GM21529 (cell line): ENCODE measurements at regions not wholly inside any gene's neighbourhood (a gene's known extent, or its start where the extent isn't known, plus 50 kb on each side); places are given as distances from the start of the nearest gene placed in this dataset.

Experiments
- ATAC-seq: cut with Tn5 transposase; IDR thresholded peaks from one replicate; pipeline ENCODE4 v1.9.1; 2021; ENCODE audit not compliant: unreplicated experiment

DNA sequence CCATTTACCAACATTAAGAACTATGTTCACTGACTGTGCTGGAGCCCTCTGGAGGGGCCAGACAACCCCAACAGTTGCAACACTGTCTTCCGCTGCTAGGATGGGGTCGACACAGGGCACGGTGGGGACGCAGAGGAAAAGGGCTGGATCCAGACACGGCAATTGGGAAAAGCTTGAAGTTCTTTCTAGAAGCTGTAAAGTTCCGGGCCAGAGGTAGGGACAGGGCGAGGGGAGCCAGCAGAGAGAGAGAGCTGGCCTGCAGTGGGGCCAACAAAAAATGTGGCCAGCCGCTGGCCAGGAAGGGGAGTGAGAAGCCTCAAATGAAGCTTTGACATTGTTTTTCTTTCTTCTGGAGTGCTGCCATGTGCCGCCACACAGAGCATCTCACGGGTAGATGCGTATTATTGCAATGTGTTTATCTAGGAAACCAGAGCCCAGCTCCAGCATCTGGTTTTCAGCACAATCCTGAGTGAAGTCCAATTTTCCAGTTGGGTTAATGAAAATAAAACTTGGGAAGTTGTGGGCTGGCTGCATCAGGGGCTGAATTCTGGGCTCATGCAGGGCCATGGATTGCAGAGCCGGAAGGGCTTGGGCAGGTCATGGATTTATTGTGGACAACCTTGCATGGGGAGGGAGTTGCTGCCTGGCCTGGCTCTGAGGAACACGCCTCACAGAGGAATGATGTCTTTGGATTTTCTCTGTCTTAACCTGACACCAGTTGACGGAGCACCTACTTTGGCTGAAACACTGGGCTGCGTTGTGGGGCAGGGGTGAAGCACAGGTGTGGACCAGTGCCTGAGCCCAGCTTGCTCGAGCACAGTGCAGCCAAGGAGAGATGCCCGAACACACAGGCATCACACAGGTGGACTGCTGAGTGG lies 67.6 kb upstream of the AMPD3 start:
- ATAC-seq, result no peak

DNA sequence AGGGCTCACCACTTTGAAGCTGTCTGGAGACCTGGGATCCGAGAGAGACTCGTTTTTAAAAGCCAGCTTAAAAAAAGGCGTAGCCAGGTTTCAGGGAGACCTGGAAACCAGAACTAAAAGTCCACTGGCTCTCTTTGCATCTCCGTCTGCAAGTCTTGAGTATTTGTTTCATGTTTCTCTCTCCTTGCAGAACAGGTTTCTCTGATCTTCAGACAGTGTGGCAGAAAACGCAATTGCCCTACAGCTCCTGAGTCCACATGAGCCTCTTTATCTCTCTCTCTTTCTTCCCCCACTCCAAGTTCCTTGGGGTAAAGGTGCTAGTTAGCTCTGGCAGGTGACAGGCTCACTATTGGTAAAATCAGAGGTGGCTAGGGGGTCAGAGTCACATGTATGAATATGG lies 67.0 kb upstream of the AMPD3 start:
- no peak for ATAC-seq

DNA sequence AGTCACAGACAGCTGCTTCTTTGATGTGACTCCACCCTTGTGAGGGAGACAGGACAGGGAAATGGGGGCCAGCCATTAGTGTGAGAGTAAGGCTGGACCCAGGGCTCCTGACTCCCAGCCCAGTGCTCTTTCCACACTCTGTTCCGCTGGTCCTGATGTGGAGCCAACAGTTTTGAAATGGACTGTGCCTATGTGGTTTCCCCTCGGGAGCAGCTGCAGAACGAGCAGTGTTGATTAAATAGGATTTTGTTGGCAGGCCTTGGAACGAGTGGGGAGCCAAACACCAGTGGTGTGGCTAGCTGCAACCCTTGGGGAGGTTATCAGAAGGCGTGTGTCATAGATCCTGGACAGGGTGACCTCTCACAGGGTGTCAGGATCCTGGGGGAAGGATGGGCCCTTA lies 66.5 kb upstream of the AMPD3 start:
- ATAC-seq, result no peak

DNA sequence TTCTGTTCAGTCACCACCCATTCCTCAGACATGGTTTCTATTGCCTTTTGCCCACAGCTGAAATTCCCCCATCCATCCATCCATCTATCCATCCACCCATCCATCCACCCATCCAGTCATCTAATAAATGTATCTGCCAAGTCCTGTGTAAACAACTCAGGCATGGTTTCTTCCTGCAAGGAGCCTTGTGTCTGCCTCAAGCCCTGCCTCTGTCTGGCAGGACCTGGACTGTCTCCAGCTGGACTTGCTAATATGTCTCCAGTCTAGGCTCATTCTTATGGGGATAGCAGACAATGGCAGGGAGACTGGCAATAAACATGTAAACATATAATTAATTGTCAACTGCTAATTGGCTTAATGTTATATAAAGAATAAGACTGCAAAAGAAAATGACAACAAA lies 64.7 kb upstream of the AMPD3 start:
- no peak for ATAC-seq

DNA sequence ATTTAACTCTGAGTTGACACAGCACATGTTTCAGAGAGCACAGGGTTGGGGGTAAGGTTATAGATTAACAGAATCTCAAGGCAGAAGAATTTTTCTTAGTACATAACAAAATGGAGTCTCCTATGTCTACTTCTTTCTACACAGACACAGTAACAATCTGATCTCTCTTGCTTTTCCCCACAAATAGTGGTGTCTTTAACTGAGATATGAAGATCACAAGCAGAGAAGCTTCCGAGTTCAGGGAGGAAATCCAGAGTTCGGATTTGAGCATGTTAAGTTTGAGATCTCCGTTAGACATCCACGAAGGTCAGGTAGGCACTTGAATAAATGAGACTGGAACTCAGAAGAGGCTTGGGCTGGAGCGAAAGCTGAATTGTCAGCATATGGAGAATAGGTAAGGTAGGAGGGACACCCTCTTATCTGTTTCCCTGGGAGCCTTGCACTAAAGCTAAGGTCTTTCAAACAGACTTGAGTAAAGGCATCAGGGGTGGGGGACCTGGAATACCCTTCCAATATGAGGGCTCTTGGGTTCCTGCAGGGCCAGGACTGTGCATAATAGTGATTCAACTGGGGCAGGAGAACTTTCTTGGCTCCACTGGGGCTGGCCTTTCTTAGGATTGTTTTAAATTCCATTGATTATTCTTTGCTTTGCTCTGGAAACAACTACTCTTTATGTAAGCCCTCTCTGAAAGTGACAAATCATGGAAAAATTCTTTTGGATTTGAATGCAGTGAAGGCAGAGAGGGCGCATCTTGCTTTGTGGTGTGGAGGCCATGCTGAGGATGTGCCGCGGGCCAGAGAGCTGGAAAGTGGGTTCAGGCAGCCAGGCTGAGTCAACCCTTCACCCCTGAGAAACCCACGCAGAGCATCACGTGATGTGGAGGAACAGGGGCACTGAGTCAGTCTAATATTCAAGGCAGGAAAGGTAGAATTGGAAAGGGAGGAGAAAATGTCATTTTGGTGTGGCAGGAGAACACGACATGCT lies 62.7 kb upstream of the AMPD3 start:
- ATAC-seq, result no peak

DNA sequence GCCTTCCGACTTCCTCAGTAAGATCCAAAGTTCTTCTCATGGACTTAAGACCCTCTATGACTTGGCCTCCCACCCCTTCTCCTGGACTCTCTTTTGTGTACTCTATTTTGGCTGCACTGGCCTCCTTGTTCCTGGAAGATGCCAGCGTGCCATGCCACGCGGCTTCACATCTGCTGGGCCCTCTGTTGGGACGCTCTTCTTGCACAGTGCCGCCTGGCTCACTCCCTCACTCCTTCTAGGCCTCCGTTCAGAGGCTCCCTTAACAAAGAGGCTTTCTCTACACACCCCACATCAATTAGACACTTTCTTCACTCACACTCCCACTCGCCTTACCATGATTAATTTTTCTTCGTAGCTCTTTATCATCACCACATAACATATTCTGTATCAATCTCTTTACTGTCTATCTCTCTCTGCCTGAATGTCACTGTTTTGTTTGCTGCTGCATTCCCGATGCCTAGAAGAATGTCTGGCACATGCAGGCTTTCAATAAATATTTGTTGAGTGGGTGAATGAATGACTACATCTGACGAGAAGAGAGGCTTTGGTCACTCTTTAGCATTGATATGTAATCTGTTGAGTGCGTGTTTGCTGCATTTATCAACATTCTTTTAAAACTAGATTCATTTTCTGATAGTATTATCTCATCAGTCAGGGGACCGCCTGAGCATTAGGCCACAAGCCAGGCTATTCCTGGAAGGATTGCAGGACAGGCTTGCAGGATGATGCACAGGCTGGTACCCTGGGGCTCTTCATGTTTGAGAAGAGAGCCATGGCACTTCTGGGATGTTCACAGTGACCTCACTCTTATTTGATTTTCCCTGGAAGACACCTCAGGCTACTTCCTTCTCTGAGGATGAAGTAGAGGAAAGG lies 60.6 kb upstream of the AMPD3 start:
- ATAC-seq, result no peak

DNA sequence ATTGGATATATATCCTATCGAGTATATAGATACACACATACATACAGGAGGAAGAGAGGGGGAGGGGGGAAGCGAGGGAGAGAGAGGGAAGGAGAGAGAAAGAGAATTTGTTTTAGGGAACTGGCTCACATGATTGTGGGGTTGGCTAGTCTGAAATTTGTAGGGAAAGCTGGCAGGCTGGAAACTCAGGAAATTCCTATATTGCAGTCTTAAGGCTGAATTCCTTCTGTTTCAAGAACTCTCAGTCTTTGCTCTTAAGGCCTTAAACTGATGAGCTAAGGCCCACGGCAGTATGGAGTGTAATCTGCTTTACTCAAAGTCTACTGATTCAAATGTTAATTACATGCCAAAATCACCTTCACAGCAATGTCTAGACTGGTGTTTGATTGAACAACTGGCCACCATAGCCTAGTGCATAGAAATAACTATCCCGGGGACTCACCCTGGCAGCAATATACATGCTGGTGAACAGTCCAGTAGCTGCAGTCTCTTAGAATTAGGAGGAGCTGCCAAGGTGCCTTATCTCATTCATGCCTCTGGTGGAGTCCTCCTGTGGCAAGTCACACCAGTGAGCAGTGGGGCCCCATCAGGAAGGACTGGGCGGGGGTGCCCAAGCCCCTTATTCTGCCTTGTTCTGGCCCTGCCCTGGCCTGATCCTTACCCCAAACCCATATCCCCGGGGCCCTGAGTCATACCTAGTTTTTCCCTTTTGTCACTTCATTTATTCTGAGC lies 59.7 kb upstream of the AMPD3 start:
- no peak for ATAC-seq

DNA sequence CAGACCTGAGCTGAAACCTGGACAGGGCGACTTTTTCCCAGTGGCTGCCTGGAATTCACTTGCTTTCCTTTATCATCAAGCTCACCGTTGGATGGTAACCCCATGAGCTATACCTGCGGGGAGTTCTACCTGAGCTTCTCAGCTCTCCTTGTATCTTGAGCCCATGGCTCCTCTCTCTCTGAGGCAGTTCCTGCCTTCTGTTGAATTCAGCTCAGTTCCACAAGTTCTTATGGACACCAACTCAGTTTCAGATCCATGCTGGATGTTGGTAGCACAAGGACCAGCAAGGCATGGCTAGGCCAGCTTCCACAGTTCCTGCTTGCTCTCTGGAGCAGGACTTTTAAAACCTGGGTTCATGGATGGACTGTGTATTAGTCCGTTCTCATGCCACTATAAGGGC lies 58.3 kb upstream of the AMPD3 start:
- ATAC-seq, result no peak

DNA sequence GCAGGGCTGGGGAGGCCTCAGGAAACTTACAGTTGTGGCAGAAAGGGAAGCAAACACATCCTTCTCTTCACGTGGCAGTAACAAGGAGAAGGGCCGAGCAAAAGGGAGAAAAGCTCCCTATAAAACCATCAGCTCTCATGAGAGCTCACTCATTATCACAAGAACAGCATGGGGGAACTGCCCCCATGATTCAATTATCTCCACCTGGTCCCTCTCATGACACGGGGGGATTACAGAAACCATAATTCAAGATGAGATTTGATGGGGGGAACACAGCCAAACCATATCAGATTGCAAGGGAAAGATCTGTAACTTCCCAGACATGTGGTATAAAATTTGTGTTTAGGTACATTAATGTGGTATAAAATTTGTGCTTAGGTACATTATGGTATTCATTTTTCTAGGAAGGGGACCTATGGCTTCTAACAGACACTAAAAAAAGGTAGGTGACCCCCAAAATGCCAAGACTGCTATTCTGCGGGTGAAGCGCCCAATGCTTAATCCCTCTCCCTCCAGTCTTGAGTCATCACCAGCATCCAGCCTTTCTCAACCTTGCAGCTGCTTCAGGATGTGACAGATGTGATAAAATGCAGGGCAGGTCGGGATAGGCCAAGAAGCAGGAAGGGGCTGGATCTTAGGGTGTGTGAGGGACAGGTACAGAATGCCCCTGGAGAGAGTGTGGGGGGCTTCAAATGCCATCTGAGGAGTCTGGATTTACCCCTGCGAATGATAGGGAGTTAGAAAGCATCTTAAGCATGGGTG lies 57.7 kb upstream of the AMPD3 start:
- ATAC-seq, result no peak

DNA sequence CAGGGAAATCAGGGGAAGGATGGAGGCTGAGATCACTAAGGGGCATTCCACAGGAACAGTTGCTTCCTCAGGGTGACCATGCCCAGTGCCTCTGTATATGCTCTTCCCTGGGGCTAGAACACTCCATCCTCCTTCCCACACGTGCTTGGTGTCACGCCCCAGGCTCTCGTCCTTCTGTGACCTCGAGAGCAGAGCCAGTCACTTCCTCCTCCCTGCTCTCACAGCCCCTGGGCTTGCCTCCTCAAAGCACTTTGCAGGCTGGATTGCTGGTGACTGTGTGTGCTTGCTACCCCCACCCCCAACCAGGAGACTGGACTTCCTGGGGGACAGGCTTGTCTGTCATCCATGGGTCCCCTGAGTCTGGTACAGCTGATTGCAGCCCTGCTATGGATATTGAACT lies 56.5 kb upstream of the AMPD3 start:
- no peak for ATAC-seq

DNA sequence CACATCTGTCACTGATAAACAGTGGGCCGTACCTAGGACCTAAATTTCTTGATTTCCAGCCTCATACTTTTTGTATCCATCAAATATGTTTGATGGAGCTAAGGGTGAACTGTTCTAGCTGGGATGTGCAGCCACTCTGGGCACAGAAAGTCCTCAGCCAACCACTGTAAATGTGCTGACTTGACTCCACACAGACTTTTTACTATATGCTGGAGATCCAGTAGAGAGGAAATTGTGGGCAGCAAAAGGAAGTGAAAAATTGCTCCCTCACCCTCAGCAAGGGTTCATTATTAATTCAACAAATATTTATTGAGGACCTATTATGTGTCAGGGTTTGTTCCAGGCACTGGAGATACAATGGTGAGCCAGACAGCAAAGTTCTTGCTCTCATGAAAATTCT lies 54.2 kb upstream of the AMPD3 start:
- no peak for ATAC-seq

DNA sequence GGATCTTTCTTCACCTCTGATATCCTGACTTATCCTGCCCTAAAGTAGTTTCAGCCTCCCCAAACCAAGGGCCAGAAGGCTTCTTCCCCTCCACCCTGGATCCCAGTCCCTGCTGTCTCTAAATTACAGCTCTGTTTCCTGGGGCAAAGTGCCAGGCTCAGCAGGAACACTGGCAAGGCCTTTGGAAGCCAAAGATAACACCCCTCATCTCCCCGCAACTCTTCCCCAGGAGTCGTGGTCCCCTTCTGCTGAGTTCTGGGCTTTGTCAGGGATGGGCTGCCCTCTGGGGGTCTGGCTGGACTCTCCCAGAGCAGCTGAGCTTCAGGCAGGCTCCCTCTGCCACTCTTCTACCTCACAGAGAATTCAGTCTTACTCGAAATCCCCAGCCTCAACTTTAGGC lies 53.8 kb upstream of the AMPD3 start:
- ATAC-seq, result no peak

DNA sequence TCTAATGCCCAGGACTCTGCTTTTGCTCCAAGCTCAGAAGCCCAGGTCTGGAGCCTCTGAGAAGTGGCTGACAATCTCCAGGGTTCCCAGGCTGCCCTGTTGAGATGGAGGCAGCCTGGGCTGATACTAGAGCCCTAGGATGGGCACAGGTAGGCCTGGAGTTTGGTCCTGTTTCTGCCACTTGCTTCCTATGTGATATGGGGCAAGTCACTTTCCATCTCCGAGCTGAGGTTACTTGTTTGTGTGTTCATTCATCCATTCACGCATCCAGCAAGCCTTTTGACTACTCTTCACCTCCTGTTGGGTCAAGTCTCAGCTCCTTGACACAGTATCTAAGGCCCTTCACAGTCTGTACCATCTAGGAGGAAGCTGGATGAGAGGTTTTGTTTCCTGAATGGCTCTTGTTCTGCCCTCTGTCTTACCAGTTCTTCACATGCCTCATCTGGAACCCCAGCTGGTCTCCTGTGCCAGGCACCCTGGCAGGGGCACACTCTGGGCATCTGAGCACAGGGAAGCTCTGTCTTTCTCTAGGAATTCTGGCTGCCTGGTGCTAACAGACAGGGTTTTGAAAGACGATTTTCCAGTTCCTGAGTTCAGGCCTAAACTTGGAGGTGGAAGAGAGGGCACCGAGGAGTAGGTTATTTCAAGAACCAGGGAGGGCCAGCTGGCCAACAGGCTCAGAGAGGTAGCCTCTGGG lies 53.2 kb upstream of the AMPD3 start:
- ATAC-seq, result no peak
